GM21723 (cell line): ENCODE measurements at regions not wholly inside any gene's neighbourhood (a gene's known extent, or its start where the extent isn't known, plus 50 kb on each side); places are given as distances from the start of the nearest gene placed in this dataset.
"Not testable (repeated sequence)": the region's sequence is repeated elsewhere in the genome, so short reads cannot be mapped to it uniquely, and the experiment has no call there.

Experiments used
- ATAC-seq: cut with Tn5 transposase; IDR thresholded peaks from one replicate; pipeline ENCODE4 v1.9.1; 2021; ENCODE audit warnings: mild to moderate bottlenecking, moderate library complexity; ENCODE audit not compliant: unreplicated experiment

GRCh38 chr2:39998617-39999016 is 219.6 kb upstream of the THUMPD2 start:
- ATAC-seq: no peak

- ATAC-seq: no peak
These were observed 217.6 kb upstream of the THUMPD2 start for GRCh38 chr2:39996653-39997080.

- no peak for ATAC-seq
These were observed 216.1 kb upstream of the THUMPD2 start for GRCh38 chr2:39995005-39995737.

- no peak for ATAC-seq
These were observed 215.1 kb upstream of the THUMPD2 start for GRCh38 chr2:39994151-39994550.

GRCh38 chr2:39991298-39991697 is 212.2 kb upstream of the THUMPD2 start:
- no peak for ATAC-seq

GRCh38 chr2:39990335-39990900 is 211.4 kb upstream of the THUMPD2 start:
- ATAC-seq: no peak

- no peak for ATAC-seq
These were observed 210.8 kb upstream of the THUMPD2 start for GRCh38 chr2:39989888-39990287.

- ATAC-seq: no peak
These were observed 202.8 kb upstream of the THUMPD2 start for GRCh38 chr2:39981883-39982311.

- no peak for ATAC-seq
These were observed 196.5 kb upstream of the THUMPD2 start for GRCh38 chr2:39975476-39976020.

- ATAC-seq: no peak
These were observed 189.0 kb upstream of the THUMPD2 start for GRCh38 chr2:39968037-39968436.

GRCh38 chr2:39960681-39961080 is 181.6 kb upstream of the THUMPD2 start:
- not testable (repeated sequence) for ATAC-seq

- no peak for ATAC-seq
These were observed 175.3 kb upstream of the THUMPD2 start for GRCh38 chr2:39954346-39954745.

- ATAC-seq: no peak
These were observed 170.1 kb upstream of the THUMPD2 start for GRCh38 chr2:39949131-39949530.

GRCh38 chr2:39948016-39948719 is 169.1 kb upstream of the THUMPD2 start:
- ATAC-seq: no peak

- ATAC-seq: no peak
These were observed 168.4 kb upstream of the THUMPD2 start for GRCh38 chr2:39947294-39948015.

- no peak for ATAC-seq
These were observed 163.9 kb upstream of the THUMPD2 start for GRCh38 chr2:39942950-39943349.

- ATAC-seq: no peak
These were observed 159.2 kb upstream of the THUMPD2 start for GRCh38 chr2:39938035-39938835.

- no peak for ATAC-seq
These were observed 158.6 kb upstream of the THUMPD2 start for GRCh38 chr2:39937621-39938020.

- no peak for ATAC-seq
These were observed 155.8 kb upstream of the THUMPD2 start for GRCh38 chr2:39934851-39935250.

- ATAC-seq: no peak
These were observed 154.1 kb upstream of the THUMPD2 start for GRCh38 chr2:39933196-39933595.
